Small intestine (tissue), 7 donors: ENCODE measurements at regions not wholly inside any gene's neighbourhood (a gene's known extent, or its start where the extent isn't known, plus 50 kb on each side); places are given as distances from the start of the nearest gene placed in this dataset.
"Not testable (repeated sequence)": the region's sequence is repeated elsewhere in the genome, so short reads cannot be mapped to it uniquely, and the experiment has no call there.

Experiments
- DNase-seq, 2 donors: peaks; one replicate each; pipeline versions ENCODE4 v3.0.0 to v3.0.0-alpha.2; 2013
- FAIRE-seq: peaks from 2 replicates; lab custom pipeline; 2012; peaks lifted over from hg19 to GRCh38; lab: Jason Lieb, UNC
- H3K27ac ChIP-seq, 3 donors: one replicate each; pipeline ENCODE4 v1.5.1; 2013; ENCODE audit warnings: low read length in 2 of 3, mild to moderate bottlenecking in 2 of 3, control low read depth in 1 of 3, inconsistent platforms in 1 of 3, low read depth in 1 of 3, moderate library complexity in 1 of 3
- H3K27me3 ChIP-seq, 3 donors: one replicate each; pipeline ENCODE4 v1.6.1; 2013; ENCODE audit warnings: low read length in 3 of 3, inconsistent platforms in 1 of 3; ENCODE audit not compliant: control insufficient read depth in 3 of 3, insufficient read depth in 3 of 3
- H3K36me3 ChIP-seq, 3 donors: one replicate each; pipeline ENCODE4 v1.6.1; 2013; ENCODE audit warnings: low read length in 3 of 3, inconsistent platforms in 1 of 3, low read depth in 1 of 3, mild to moderate bottlenecking in 1 of 3, moderate library complexity in 1 of 3; ENCODE audit not compliant: control insufficient read depth in 3 of 3, insufficient read depth in 2 of 3
- H3K4me1 ChIP-seq, 3 donors: one replicate each; pipeline ENCODE4 v1.6.1; 2013; ENCODE audit warnings: low read length in 2 of 3, inconsistent platforms in 1 of 3, low read depth in 1 of 3, mild to moderate bottlenecking in 1 of 3, moderate library complexity in 1 of 3; ENCODE audit not compliant: control insufficient read depth in 3 of 3, insufficient read depth in 2 of 3
- H3K4me3 ChIP-seq, 3 donors: one replicate each; pipeline ENCODE4 v1.5.1; 2013; ENCODE audit warnings: low read length in 3 of 3, control low read depth in 1 of 3, inconsistent platforms in 1 of 3, low read depth in 1 of 3, mild to moderate bottlenecking in 1 of 3, moderate library complexity in 1 of 3
- H3K9me3 ChIP-seq, 2 donors: one replicate each; pipeline ENCODE4 v1.6.1; 2013; ENCODE audit warnings: low read depth in 1 of 2, low read length in 1 of 2; ENCODE audit not compliant: control insufficient read depth in 2 of 2, insufficient read depth in 1 of 2
- WGBS, 3 donors: extraction: QIAGEN DNeasy Blood & Tissue Kit; methylation state at CpG; one replicate each; pipeline ENCODE4 v1.1.7; 2013; 5-methylcytosine and 5-hydroxymethylcytosine counted together
- donor health status: healthy with polysubstance abuse.
- donor health status: control.
- donor health status: control.
- donor health status: Bipolar disorder and iron deficiency.
- donor health status: healthy.

DNA sequence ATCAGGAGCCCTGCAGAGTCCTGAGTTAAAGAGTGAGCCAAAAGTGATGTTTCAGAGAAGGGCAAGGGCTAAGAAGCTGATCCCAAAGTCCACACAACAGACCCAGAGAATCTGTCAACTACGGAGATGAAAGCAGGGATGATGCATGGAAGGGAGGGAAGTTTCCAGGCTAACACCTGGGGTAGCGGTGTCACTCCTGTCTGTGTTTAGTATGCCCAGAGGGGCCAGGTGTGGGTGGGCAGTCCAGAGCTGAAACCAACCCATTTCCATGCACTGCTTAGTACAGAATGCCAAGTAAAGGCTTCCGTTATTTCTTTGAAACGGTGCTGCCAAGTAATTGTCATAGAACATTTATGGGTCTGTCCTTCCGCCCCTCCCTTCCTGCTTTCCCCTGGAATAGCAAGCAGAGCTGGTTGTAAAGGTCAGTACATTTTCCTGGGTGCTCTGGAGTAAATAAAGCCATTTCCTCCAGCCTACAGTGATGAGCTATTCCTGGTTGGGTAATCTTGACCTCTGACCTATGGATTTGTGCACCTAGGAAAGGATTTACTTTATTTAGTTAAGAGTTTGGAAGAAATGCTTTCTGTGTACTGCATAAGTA, 58.6 kb upstream of the WIPF3 start:
- not testable (repeated sequence) for H3K36me3 ChIP-seq, H3K27me3 ChIP-seq, FAIRE-seq, H3K4me3 ChIP-seq, H3K27ac ChIP-seq, H3K9me3 ChIP-seq, H3K4me1 ChIP-seq
- DNase-seq, result peak; percentile 24 to 71
- 22 to 30% (median 26%) methylated on average over 4 to 5 of the region's 5 CpGs for WGBS, 3 donors

- 28 to 32% (median 30%) methylated on average over 3 of the region's 3 CpGs for WGBS, 3 donors
- no peaks in the 10 kb centered on the region for H3K4me1 ChIP-seq
Observed at GRCh38 chr7:29748286-29749099, 57.8 kb upstream of the WIPF3 start.

GRCh38 chr7:29749701-29750321, 56.5 kb upstream of the WIPF3 start:
- 80 to 84% (median 82%) methylated on average over 7 of the region's 7 CpGs for WGBS, 3 donors
- no peak for DNase-seq
- peaks cover 0 to 2% (median 0%) of the 10 kb centered on the region in 3 donors for H3K27me3 ChIP-seq
- FAIRE-seq, result no peak
- H3K36me3 ChIP-seq, result no peaks in the 10 kb centered on the region
- no peaks in the 10 kb centered on the region for H3K9me3 ChIP-seq
- no peak overlapping the region for H3K27ac ChIP-seq
- H3K4me1 ChIP-seq, result no peaks in the 10 kb centered on the region
- no peak overlapping the region for H3K4me3 ChIP-seq

More at GRCh38 chr7:29748286-29749099, 57.8 kb upstream of the WIPF3 start:
- H3K27ac ChIP-seq, result no peak overlapping the region
- DNase-seq, result peak; percentile 59 to 61
- FAIRE-seq, result peak; percentile 39
- H3K4me3 ChIP-seq, result no peak overlapping the region
- H3K36me3 ChIP-seq, result no peaks in the 10 kb centered on the region
- no peaks in the 10 kb centered on the region for H3K27me3 ChIP-seq
- H3K9me3 ChIP-seq, result no peaks in the 10 kb centered on the region

DNA sequence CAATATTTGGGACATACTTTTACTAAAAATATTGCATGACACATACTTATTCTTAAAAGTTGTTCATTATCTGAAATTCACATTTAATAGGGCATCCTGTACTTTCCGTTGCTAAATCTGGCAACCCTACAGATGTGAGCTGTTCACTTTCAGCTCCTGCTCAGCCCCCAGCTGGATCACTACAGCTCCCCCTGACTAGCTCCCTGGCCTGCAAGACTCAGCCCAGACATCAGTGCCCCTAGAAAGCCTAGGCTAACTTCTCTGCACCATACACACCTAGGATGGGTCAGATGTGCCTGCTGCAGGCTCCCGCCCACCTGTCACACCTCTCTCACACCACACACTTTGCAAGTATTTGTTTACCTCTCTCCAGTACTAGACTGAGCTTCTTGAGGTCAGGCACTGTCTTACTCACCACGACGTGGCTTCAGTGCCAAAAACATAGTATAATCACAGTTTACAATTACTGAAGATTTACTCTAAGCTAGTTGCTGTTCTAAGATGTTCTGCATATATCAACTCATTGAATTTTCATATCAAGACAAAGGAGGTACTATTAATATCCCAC, 55.9 kb upstream of the WIPF3 start:
- not testable (repeated sequence) for FAIRE-seq, H3K4me3 ChIP-seq, H3K4me1 ChIP-seq, DNase-seq, H3K27me3 ChIP-seq, H3K36me3 ChIP-seq, H3K9me3 ChIP-seq, H3K27ac ChIP-seq
- 55 to 62% (median 60%) methylated on average over 4 of the region's 4 CpGs for WGBS, 3 donors

- not testable (repeated sequence) for DNase-seq, H3K4me1 ChIP-seq, FAIRE-seq, H3K27me3 ChIP-seq, H3K27ac ChIP-seq, H3K4me3 ChIP-seq, H3K36me3 ChIP-seq, H3K9me3 ChIP-seq
- WGBS, 3 donors, result 82 to 90% (median 85%) methylated on average over 4 of the region's 4 CpGs
Observed at GRCh38 chr7:29751012-29751411, 55.3 kb upstream of the WIPF3 start.

GRCh38 chr7:29754874-29755490, 51.3 kb upstream of the WIPF3 start:
- Histone ChIP-seq H3K4me1 (no peaks in the 10 kb centered on the region), H3K9me3 (no peaks in the 10 kb centered on the region), H3K36me3 (no peaks in the 10 kb centered on the region), H3K4me3 (no peak overlapping the region), H3K27me3 (peaks cover 0 to 2% (median 0%) of the 10 kb centered on the region in 3 donors), H3K27ac (no peak overlapping the region)
- WGBS, 3 donors, result 68 to 86% (median 71%) methylated on average over 6 of the region's 6 CpGs
- FAIRE-seq (no peak), DNase-seq (no peak)
